ENCODE measurements at regions not wholly inside any gene's neighbourhood (a gene's known extent, or its start where the extent isn't known, plus 50 kb on each side); places are given as distances from the start of the nearest gene placed in this dataset.

DNA sequence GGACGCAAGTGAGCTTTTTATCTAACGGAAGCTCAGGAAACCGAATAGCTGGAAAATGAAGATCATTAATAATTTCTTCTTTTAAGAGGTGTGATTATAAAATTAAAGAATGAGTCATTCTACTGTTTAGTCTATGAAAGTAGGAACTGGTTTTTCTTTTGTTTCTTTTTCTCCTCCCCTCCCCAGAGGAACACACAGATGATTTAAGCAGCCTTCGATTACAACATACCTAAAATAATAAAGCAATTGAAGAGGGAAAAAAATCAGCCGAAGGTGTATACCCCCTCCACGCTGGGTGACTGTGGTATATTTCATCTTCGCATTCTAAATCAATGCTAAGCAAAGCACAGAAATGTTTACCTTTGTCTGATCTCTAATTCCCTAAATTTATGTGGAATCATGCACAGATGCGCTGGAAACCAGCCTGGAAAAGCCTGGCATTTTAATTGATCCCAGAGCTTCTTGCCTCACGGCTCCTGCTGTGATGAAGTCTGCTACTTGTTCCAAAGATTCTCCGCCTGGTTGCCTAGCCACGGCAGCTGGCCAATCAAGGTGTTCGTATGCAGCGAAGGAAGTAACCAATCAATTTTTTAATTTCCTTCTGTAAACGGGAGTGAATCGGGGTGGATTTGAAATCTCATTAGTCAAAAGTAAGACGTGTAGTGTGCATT, 133.9 kb downstream of the FANCF start:
- no peaks in the 10 kb centered on the region for H3K36me3 ChIP-seq (ENCODE audit: insufficient read depth, low read length)
- H3K9ac ChIP-seq (ENCODE audit: low read depth, low read length, poor library complexity, severe bottlenecking): no peak overlapping the region
- no peaks in the 10 kb centered on the region for H3F3A ChIP-seq (ENCODE audit: low read depth)
- no peaks in the 10 kb centered on the region for H3K9me2 ChIP-seq (replicated peaks; ENCODE audit: low read depth, low read length)
- H3K4me3 ChIP-seq (ENCODE audit: low read length, poor library complexity, severe bottlenecking): no peak overlapping the region
- H3K4me1 ChIP-seq (ENCODE audit: insufficient read depth, low read length, poor library complexity, severe bottlenecking): no peaks in the 10 kb centered on the region
- H3K27me3 ChIP-seq (ENCODE audit: insufficient read depth, low read length, poor library complexity, severe bottlenecking): no peaks in the 10 kb centered on the region
- H4K20me1 ChIP-seq (ENCODE audit: insufficient read depth, low read length, poor library complexity, severe bottlenecking): no peaks in the 10 kb centered on the region
- H2AFZ ChIP-seq (ENCODE audit: low read length): no peak overlapping the region
- no peak overlapping the region for H3K4me2 ChIP-seq (ENCODE audit: low read depth, low read length, poor library complexity, severe bottlenecking)
- no peaks in the 10 kb centered on the region for H3K9me3 ChIP-seq (ENCODE audit: insufficient read depth, low read depth, low read length)
- H3K79me2 ChIP-seq (ENCODE audit: insufficient read depth, low read length): no peaks in the 10 kb centered on the region
- TF ChIP-seq, protein P1, sequence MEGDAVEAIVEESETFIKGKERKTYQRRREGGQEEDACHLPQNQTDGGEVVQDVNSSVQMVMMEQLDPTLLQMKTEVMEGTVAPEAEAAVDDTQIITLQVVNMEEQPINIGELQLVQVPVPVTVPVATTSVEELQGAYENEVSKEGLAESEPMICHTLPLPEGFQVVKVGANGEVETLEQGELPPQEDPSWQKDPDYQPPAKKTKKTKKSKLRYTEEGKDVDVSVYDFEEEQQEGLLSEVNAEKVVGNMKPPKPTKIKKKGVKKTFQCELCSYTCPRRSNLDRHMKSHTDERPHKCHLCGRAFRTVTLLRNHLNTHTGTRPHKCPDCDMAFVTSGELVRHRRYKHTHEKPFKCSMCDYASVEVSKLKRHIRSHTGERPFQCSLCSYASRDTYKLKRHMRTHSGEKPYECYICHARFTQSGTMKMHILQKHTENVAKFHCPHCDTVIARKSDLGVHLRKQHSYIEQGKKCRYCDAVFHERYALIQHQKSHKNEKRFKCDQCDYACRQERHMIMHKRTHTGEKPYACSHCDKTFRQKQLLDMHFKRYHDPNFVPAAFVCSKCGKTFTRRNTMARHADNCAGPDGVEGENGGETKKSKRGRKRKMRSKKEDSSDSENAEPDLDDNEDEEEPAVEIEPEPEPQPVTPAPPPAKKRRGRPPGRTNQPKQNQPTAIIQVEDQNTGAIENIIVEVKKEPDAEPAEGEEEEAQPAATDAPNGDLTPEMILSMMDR (conservative IDR thresholded peaks at IDR 0.05; ENCODE audit: low read length): no peak
- no peak for TF ChIP-seq EZH2phosphoT487 (IDR thresholded peaks at IDR 0.05; ENCODE audit: borderline replicate concordance)

DNA sequence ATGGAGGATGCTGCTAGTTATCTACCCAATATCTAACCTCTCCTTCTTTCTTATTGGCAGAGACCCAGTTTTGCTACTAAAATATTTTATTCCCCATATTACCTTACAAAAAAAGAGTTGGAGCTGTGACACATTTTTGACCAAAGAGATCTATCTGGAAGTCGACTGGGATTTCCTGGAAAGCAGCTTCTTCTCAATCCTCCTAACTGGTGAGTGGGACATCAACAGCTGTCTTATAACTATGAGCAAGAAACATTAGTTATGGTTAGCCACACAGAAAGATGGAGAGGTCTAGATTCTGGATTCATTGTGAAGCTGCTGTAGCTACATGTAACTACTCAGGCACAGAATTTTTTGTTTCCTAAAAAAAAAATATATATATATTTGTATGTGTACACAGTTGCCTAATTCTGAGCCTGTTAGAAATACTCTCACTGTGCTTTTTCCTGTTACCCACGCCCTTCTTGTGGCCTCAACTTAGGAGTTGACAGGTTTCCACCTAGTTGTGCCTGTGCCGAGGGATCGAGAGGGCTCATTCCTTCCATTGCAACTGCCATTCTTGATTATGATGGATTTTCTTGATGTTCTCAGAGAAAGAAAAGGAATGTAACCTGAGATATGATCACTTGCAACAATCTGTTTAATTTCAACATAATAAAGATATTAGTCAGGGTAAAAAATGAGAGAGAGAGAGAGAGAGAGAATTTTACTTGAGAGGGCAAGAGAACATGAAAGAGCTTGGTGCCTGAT, 142.0 kb downstream of the SLC17A6 start:
- Histone ChIP-seq H3K9ac (ENCODE audit: low read depth, low read length, poor library complexity, severe bottlenecking) (no peak overlapping the region), H3K4me2 (ENCODE audit: low read depth, low read length, poor library complexity, severe bottlenecking) (no peak overlapping the region), H3K27me3 (ENCODE audit: insufficient read depth, low read length, poor library complexity, severe bottlenecking) (no peaks in the 10 kb centered on the region), H3K4me1 (ENCODE audit: insufficient read depth, low read length, poor library complexity, severe bottlenecking) (no peaks in the 10 kb centered on the region), H3K79me2 (ENCODE audit: insufficient read depth, low read length) (no peaks in the 10 kb centered on the region), H4K20me1 (ENCODE audit: insufficient read depth, low read length, poor library complexity, severe bottlenecking) (no peaks in the 10 kb centered on the region), H3K9me2 (replicated peaks; ENCODE audit: low read depth, low read length) (no peaks in the 10 kb centered on the region), H3F3A (ENCODE audit: low read depth) (no peaks in the 10 kb centered on the region), H2AFZ (ENCODE audit: low read length) (no peak overlapping the region), H3K4me3 (ENCODE audit: low read length, poor library complexity, severe bottlenecking) (no peak overlapping the region), H3K9me3 (ENCODE audit: insufficient read depth, low read depth, low read length) (no peaks in the 10 kb centered on the region), H3K36me3 (ENCODE audit: insufficient read depth, low read length) (no peaks in the 10 kb centered on the region)
- no peak for TF ChIP-seq EZH2phosphoT487 (IDR thresholded peaks at IDR 0.05; ENCODE audit: borderline replicate concordance)
- TF ChIP-seq, protein P1 (conservative IDR thresholded peaks at IDR 0.05; ENCODE audit: low read length): no peak

DNA sequence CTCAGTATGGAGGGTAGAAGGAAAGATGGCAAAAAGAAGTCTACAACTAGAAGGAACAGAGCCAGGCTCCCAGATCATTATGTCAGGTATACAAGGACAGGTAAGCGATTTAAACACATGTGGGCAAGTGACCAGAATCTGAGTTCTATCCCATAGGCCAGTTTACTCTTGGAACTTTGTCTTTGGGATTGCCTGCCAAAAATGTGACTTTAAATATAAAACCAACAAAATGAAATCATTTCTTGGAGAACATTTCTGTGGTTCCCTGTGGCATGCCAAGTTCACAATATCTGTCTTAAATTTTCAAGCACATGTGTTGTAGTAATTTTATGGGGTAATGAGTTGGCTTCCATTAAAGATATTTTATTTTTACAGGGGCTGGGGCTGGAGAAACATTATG, 141.0 kb downstream of the SLC17A6 start:
- H4K20me1 ChIP-seq (ENCODE audit: insufficient read depth, low read length, poor library complexity, severe bottlenecking): no peaks in the 10 kb centered on the region

More for the DNA sequence above, 141.0 kb downstream of the SLC17A6 start:
- no peaks in the 10 kb centered on the region for H3K36me3 ChIP-seq (ENCODE audit: insufficient read depth, low read length)
- no peaks in the 10 kb centered on the region for H3K9me3 ChIP-seq (ENCODE audit: insufficient read depth, low read depth, low read length)
- no peaks in the 10 kb centered on the region for H3F3A ChIP-seq (ENCODE audit: low read depth)
- H2AFZ ChIP-seq (ENCODE audit: low read length): no peak overlapping the region
- TF ChIP-seq EZH2phosphoT487 (IDR thresholded peaks at IDR 0.05; ENCODE audit: borderline replicate concordance): no peak
- no peaks in the 10 kb centered on the region for H3K4me1 ChIP-seq (ENCODE audit: insufficient read depth, low read length, poor library complexity, severe bottlenecking)
- no peaks in the 10 kb centered on the region for H3K27me3 ChIP-seq (ENCODE audit: insufficient read depth, low read length, poor library complexity, severe bottlenecking)
- no peak overlapping the region for H3K4me3 ChIP-seq (ENCODE audit: low read length, poor library complexity, severe bottlenecking)
- no peaks in the 10 kb centered on the region for H3K9me2 ChIP-seq (replicated peaks; ENCODE audit: low read depth, low read length)
- no peak overlapping the region for H3K4me2 ChIP-seq (ENCODE audit: low read depth, low read length, poor library complexity, severe bottlenecking)
- no peak overlapping the region for H3K9ac ChIP-seq (ENCODE audit: low read depth, low read length, poor library complexity, severe bottlenecking)
- H3K79me2 ChIP-seq (ENCODE audit: insufficient read depth, low read length): no peaks in the 10 kb centered on the region

Measured in Loucy (cell line).